ENCODE measurements at regions not wholly inside any gene's neighbourhood (a gene's known extent, or its start where the extent isn't known, plus 50 kb on each side); places are given as distances from the start of the nearest gene placed in this dataset.

GRCh38 chr4:104967034-104967401, 179.7 kb upstream of the TET2 start:
- H3K27ac ChIP-seq (ENCODE audit: low read length): peak overlapping the region; percentile 85
- ChIA-PET POLR2A (ENCODE audit: unreplicated experiment) (no interaction called here), CTCF (no interaction called here)
- peak overlapping the region; percentile 52 for H2AFZ ChIP-seq (ENCODE audit: low read length)
- DNase-seq (peak; percentile 78), ATAC-seq (peak; percentile 39; the same call in 1 of the 2 replicates)
- H3K9me2 ChIP-seq (replicated peaks; ENCODE audit: low read length): no peaks in the 10 kb centered on the region
- no peaks in the 10 kb centered on the region for H4K20me1 ChIP-seq (ENCODE audit: low read length)
- intact Hi-C loops (cut with micrococcal nuclease): no loop called here
- BruUV-seq (replicated peaks): no TSS peak
- no peaks in the 10 kb centered on the region for H3K36me3 ChIP-seq (ENCODE audit: low read depth, low read length)
- no peak for TF ChIP-seq EZH2 (IDR thresholded peaks at IDR 0.05; ENCODE audit: low read length, unreplicated experiment)
- TF ChIP-seq CTCF (conservative IDR thresholded peaks at IDR 0.05; ENCODE audit: low read depth, low read length): no peak
- no peak for TF ChIP-seq EZH2phosphoT487 (IDR thresholded peaks at IDR 0.05; ENCODE audit: borderline replicate concordance, low read length)
- H3K27me3 ChIP-seq (ENCODE audit: low read length): no peaks in the 10 kb centered on the region
- H3K4me2 ChIP-seq (ENCODE audit: low read length): peak overlapping the region; percentile 75
- H3F3A ChIP-seq (ENCODE audit: low read length, unreplicated experiment): no peaks in the 10 kb centered on the region
- peaks cover 24% of the 10 kb centered on the region for H3K4me1 ChIP-seq (ENCODE audit: insufficient read depth, low read length)
- H3K79me2 ChIP-seq (ENCODE audit: low read length): no peaks in the 10 kb centered on the region
- H3K4me3 ChIP-seq (ENCODE audit: low read length): peak overlapping the region; percentile 44
- peak overlapping the region; percentile 46; the same call in 1 of the 2 replicates for H3K9ac ChIP-seq (ENCODE audit: low read length)
- no peaks in the 10 kb centered on the region for H3K9me3 ChIP-seq (ENCODE audit: low read length)

- no TSS peak for BruUV-seq (replicated peaks)
- Histone ChIP-seq H3F3A (ENCODE audit: low read length, unreplicated experiment) (no peaks in the 10 kb centered on the region), H2AFZ (ENCODE audit: low read length) (no peak overlapping the region), H3K4me1 (ENCODE audit: insufficient read depth, low read length) (peaks cover 29% of the 10 kb centered on the region), H3K27ac (ENCODE audit: low read length) (no peak overlapping the region), H4K20me1 (ENCODE audit: low read length) (no peaks in the 10 kb centered on the region), H3K27me3 (ENCODE audit: low read length) (no peaks in the 10 kb centered on the region), H3K9ac (ENCODE audit: low read length) (no peak overlapping the region), H3K4me3 (ENCODE audit: low read length) (no peak overlapping the region), H3K79me2 (ENCODE audit: low read length) (no peaks in the 10 kb centered on the region), H3K4me2 (ENCODE audit: low read length) (no peak overlapping the region), H3K9me3 (ENCODE audit: low read length) (no peaks in the 10 kb centered on the region), H3K36me3 (ENCODE audit: low read depth, low read length) (no peaks in the 10 kb centered on the region), H3K9me2 (replicated peaks; ENCODE audit: low read length) (no peaks in the 10 kb centered on the region)
- intact Hi-C loops (cut with micrococcal nuclease): no loop called here
- no peak for DNase-seq
- ChIA-PET POLR2A (ENCODE audit: unreplicated experiment) (no interaction called here), CTCF (no interaction called here)
- ATAC-seq: no peak
- TF ChIP-seq EZH2 (IDR thresholded peaks at IDR 0.05; ENCODE audit: low read length, unreplicated experiment): no peak
- TF ChIP-seq EZH2phosphoT487 (IDR thresholded peaks at IDR 0.05; ENCODE audit: borderline replicate concordance, low read length): no peak
- TF ChIP-seq CTCF (conservative IDR thresholded peaks at IDR 0.05; ENCODE audit: low read depth, low read length): no peak
Measured at GRCh38 chr4:104969394-104970082, 177.1 kb upstream of the TET2 start.

GRCh38 chr4:104971462-104971861, 175.2 kb upstream of the TET2 start:
- peak overlapping the region; percentile 68 for H3K4me2 ChIP-seq (ENCODE audit: low read length)
- peak overlapping the region; percentile 13; the same call in 1 of the 2 replicates for H2AFZ ChIP-seq (ENCODE audit: low read length)
- POLR2A ChIA-PET (ENCODE audit: unreplicated experiment): no interaction called here
- no peaks in the 10 kb centered on the region for H3K27me3 ChIP-seq (ENCODE audit: low read length)
- ATAC-seq (peak; percentile 82), DNase-seq (peak; percentile 90)
- no peaks in the 10 kb centered on the region for H3F3A ChIP-seq (ENCODE audit: low read length, unreplicated experiment)
- TF ChIP-seq CTCF (conservative IDR thresholded peaks at IDR 0.05; ENCODE audit: low read depth, low read length): no peak
- TF ChIP-seq EZH2phosphoT487 (IDR thresholded peaks at IDR 0.05; ENCODE audit: borderline replicate concordance, low read length): no peak
- TF ChIP-seq EZH2 (IDR thresholded peaks at IDR 0.05; ENCODE audit: low read length, unreplicated experiment): no peak
- no peaks in the 10 kb centered on the region for H3K9me2 ChIP-seq (replicated peaks; ENCODE audit: low read length)
- H3K9ac ChIP-seq (ENCODE audit: low read length): peak overlapping the region; percentile 45
- no peaks in the 10 kb centered on the region for H3K79me2 ChIP-seq (ENCODE audit: low read length)
- H3K36me3 ChIP-seq (ENCODE audit: low read depth, low read length): no peaks in the 10 kb centered on the region
- H3K4me3 ChIP-seq (ENCODE audit: low read length): peak overlapping the region; percentile 38; the same call in 1 of the 2 replicates
- H4K20me1 ChIP-seq (ENCODE audit: low read length): no peaks in the 10 kb centered on the region
- H3K9me3 ChIP-seq (ENCODE audit: low read length): no peaks in the 10 kb centered on the region
- intact Hi-C loops (cut with micrococcal nuclease): no loop called here
- peaks cover 27% of the 10 kb centered on the region for H3K4me1 ChIP-seq (ENCODE audit: insufficient read depth, low read length)
- peak overlapping the region; percentile 84 for H3K27ac ChIP-seq (ENCODE audit: low read length)
- CTCF ChIA-PET: no interaction called here
- no TSS peak for BruUV-seq (replicated peaks)

All from PC-3 (cell line).